Breast epithelium (tissue), 3 donors: ENCODE measurements at regions not wholly inside any gene's neighbourhood (a gene's known extent, or its start where the extent isn't known, plus 50 kb on each side); places are given as distances from the start of the nearest gene placed in this dataset.

ENCODE experiments used
- CTCF ChIP-seq, 3 donors: fragments of 450-650 bp; IDR thresholded peaks; one replicate each; pipeline ENCODE4 v1.5.1; 2016 to 2017; ENCODE audit warnings: antibody characterized with exemption in 3 of 3, mild to moderate bottlenecking in 3 of 3, moderate library complexity in 3 of 3
- POLR2A ChIP-seq: fragments of 450-650 bp; IDR thresholded peaks from one replicate; pipeline ENCODE4 v1.6.1; 2016; ENCODE audit warnings: antibody characterized with exemption, mild to moderate bottlenecking, moderate library complexity
- POLR2AphosphoS5 ChIP-seq, 3 donors: sonication (generic); formaldehyde crosslinking; IDR thresholded peaks; one replicate each; pipeline ENCODE4 v1.6.1; 2017; ENCODE audit warnings: antibody characterized with exemption in 3 of 3

- TF ChIP-seq CTCF (IDR thresholded peaks at IDR 0.05) (no peak), POLR2A (no peak), POLR2AphosphoS5 (IDR thresholded peaks at IDR 0.05) (no peak)
These were observed 695.1 kb downstream of the ZEB2 start for GRCh38 chr2:143824791-143825190.
